Type B pancreatic cell (in vitro differentiated cells): ENCODE measurements at regions not wholly inside any gene's neighbourhood (a gene's known extent, or its start where the extent isn't known, plus 50 kb on each side); places are given as distances from the start of the nearest gene placed in this dataset.

Experiments
- DNase-seq: peaks from one replicate; pipeline ENCODE4 v3.0.0; 2021; ENCODE audit warnings: mixed read lengths; ENCODE audit not compliant: unreplicated experiment; ENCODE audit errors: extremely low spot score
- H3K27ac Mint-ChIP-seq: 2 replicates; pipeline ENCODE4 v1.8.0; 2021; ENCODE audit warnings: mild to moderate bottlenecking, mixed read lengths
- H3K27me3 Mint-ChIP-seq: 2 replicates; pipeline ENCODE4 v1.8.0; 2021; ENCODE audit warnings: mixed read lengths
- H3K36me3 Mint-ChIP-seq: 2 replicates; pipeline ENCODE4 v1.8.0; 2021; ENCODE audit warnings: mixed read lengths
- H3K4me1 Mint-ChIP-seq: one replicate; pipeline ENCODE4 v1.8.0; 2021; ENCODE audit warnings: mixed read lengths; ENCODE audit not compliant: unreplicated experiment
- H3K4me3 Mint-ChIP-seq: 2 replicates; pipeline ENCODE4 v1.8.0; 2021; ENCODE audit warnings: mild to moderate bottlenecking, mixed read lengths
- H3K9me3 Mint-ChIP-seq: 2 replicates; pipeline ENCODE4 v1.8.0; 2021; ENCODE audit warnings: mixed read lengths
- CTCF ChIP-seq: fragments of 200-600 bp; sonication (generic); conservative IDR thresholded peaks from 2 replicates; pipeline ENCODE4 v1.5.0; 2021; ENCODE audit warnings: antibody characterized with exemption, mild to moderate bottlenecking

GRCh38 chr20:39799366-39799965 is 837.3 kb downstream of the DHX35 start:
- Mint-ChIP-seq H3K9me3 (peaks cover 8% of the 10 kb centered on the region), H3K27ac (no peak overlapping the region), H3K4me3 (no peak overlapping the region), H3K36me3 (no peaks in the 10 kb centered on the region), H3K27me3 (no peaks in the 10 kb centered on the region), H3K4me1 (peaks cover 6% of the 10 kb centered on the region)
- no peak for DNase-seq
- TF ChIP-seq CTCF = no peak

GRCh38 chr20:39795401-39796272 is 833.5 kb downstream of the DHX35 start:
- TF ChIP-seq CTCF = no peak
- Mint-ChIP-seq H3K36me3 (no peaks in the 10 kb centered on the region), H3K4me1 (peaks cover 4% of the 10 kb centered on the region), H3K4me3 (no peak overlapping the region), H3K27me3 (no peaks in the 10 kb centered on the region), H3K27ac (no peak overlapping the region), H3K9me3 (peaks cover 8% of the 10 kb centered on the region)
- DNase-seq = no peak

GRCh38 chr20:39792334-39792733 is 830.2 kb downstream of the DHX35 start:
- no peak for DNase-seq
- no peak overlapping the region for H3K27ac Mint-ChIP-seq
- H3K4me1 Mint-ChIP-seq = no peaks in the 10 kb centered on the region
- no peak overlapping the region for H3K4me3 Mint-ChIP-seq
- H3K36me3 Mint-ChIP-seq = no peaks in the 10 kb centered on the region
- TF ChIP-seq CTCF = no peak
- no peaks in the 10 kb centered on the region for H3K27me3 Mint-ChIP-seq
- peaks cover 4% of the 10 kb centered on the region for H3K9me3 Mint-ChIP-seq

- H3K4me1 Mint-ChIP-seq = no peaks in the 10 kb centered on the region
- no peaks in the 10 kb centered on the region for H3K36me3 Mint-ChIP-seq
- H3K9me3 Mint-ChIP-seq = no peaks in the 10 kb centered on the region
- no peak for DNase-seq
- no peak for TF ChIP-seq CTCF
- H3K27ac Mint-ChIP-seq = no peak overlapping the region
- H3K4me3 Mint-ChIP-seq = no peak overlapping the region
- H3K27me3 Mint-ChIP-seq = no peaks in the 10 kb centered on the region
These were observed 827.3 kb downstream of the DHX35 start for GRCh38 chr20:39789411-39789810.

- H3K4me3 Mint-ChIP-seq = no peak overlapping the region
- no peak for DNase-seq
- no peaks in the 10 kb centered on the region for H3K36me3 Mint-ChIP-seq
These were observed 823.2 kb downstream of the DHX35 start for GRCh38 chr20:39785252-39785917.

More at GRCh38 chr20:39785252-39785917, 823.2 kb downstream of the DHX35 start:
- no peaks in the 10 kb centered on the region for H3K27me3 Mint-ChIP-seq
- peaks cover 3% of the 10 kb centered on the region for H3K9me3 Mint-ChIP-seq
- no peak for TF ChIP-seq CTCF
- no peaks in the 10 kb centered on the region for H3K4me1 Mint-ChIP-seq
- no peak overlapping the region for H3K27ac Mint-ChIP-seq
